Umbilical cord (tissue), 1 donor: ENCODE measurements at regions not wholly inside any gene's neighbourhood (a gene's known extent, or its start where the extent isn't known, plus 50 kb on each side); places are given as distances from the start of the nearest gene placed in this dataset.

ENCODE experiments used
- DNase-seq: peaks from one replicate; pipeline ENCODE4 v3.0.0-alpha.2; 2015; ENCODE audit warnings: low spot score

- DNase-seq: peak; percentile 20
Observed at GRCh38 chr5:50964746-50965653, 298.6 kb downstream of the PARP8 start.

- no peak for DNase-seq
Observed at GRCh38 chr5:50965654-50966375, 299.4 kb downstream of the PARP8 start.

- no peak for DNase-seq
Observed at GRCh38 chr5:50967009-50967562, 300.6 kb downstream of the PARP8 start.

GRCh38 chr5:50967563-50968355 is 301.3 kb downstream of the PARP8 start:
- peak; percentile 14 for DNase-seq

DNA sequence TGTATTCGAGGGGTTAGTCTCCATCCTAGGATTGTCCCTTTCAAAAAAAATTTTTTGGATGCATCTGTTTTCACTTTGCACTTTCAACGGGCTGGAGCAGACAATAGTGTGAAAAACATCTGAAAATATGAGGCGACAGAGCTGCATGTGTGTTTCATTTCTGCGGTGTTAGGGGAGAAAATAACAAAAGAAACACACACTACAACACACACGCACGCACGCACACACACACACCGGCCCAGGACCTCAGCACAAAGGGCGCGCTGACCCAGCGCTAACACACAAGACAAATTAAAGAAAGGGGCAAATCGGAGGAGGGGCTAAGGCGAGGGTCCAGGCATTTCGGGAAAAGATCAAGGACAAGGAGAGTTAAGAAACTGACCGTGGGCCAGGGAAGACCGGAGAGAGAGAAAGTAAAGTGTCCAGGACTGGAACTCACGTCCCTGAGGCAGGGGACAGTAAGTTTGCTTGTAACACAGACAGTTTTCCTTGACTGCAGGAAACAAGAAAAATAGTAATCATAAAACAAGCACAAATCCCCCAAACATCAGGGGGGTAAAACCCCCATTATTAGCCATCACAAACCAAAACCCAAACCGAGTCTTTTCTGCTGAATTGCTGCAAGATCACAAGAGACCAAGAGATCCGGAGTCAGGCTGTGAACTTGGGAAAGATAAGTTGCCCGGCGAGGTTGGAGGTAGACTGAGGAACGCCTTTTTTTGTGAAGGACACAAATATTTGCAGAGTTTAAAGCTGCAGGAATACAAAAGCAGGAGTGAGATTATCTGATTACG is 302.1 kb downstream of the PARP8 start:
- peak; percentile 14 for DNase-seq

- DNase-seq: peak; percentile 23
Observed at GRCh38 chr5:50969151-50970031, 303.0 kb downstream of the PARP8 start.

DNA sequence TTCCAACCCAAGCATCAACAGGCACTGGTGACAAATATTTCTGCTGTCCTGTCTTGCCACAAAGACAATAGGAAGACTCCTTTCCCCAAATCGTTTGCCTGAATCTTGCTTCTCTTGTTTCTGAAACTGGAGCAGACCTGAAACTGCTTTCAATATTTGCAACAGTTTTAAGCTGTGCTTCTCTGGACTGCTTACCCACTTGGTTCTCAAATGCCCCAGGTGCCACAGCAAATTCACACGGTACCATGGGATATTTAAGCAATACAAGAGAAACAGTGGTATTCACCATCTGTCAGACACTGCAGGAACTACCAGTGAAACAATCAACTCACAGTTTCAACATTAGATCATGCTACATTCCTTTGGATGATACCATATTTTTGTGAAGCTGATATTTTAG is 309.4 kb downstream of the PARP8 start:
- DNase-seq: no peak

- no peak for DNase-seq
Observed at GRCh38 chr5:50978924-50979323, 312.5 kb downstream of the PARP8 start.

- no peak for DNase-seq
Observed at GRCh38 chr5:50984640-50985039, 318.2 kb downstream of the PARP8 start.

DNA sequence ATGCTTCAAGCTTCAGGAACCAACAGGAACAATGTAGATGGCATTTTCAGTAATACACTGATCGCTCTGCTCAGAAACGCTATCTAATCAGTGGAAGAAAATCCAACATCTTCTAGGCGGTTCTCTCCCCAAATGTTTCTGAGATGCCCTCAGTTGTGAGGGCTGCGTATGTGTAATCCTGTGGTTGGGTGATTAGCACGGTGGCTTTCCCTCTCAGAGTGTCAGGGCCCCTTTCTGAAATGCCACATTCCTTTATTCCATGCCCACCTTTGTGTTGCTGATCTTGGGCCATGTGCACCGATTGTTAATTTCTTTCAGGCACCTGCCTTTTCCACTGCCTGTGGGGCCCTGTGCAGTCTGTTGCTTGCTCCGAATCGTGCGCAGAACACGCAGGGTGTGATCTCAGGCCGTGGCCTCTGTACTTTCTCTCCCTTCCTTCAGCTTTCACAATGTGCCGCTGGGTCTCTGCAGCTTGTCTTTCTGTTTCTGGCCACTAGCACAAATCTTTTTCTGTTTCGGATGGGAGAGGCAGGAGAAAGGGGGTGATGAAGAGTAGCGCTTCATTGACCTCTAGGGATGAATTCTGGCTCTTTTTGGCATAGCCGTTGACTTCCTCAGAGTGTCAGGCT is 324.0 kb downstream of the PARP8 start:
- DNase-seq: no peak

DNA sequence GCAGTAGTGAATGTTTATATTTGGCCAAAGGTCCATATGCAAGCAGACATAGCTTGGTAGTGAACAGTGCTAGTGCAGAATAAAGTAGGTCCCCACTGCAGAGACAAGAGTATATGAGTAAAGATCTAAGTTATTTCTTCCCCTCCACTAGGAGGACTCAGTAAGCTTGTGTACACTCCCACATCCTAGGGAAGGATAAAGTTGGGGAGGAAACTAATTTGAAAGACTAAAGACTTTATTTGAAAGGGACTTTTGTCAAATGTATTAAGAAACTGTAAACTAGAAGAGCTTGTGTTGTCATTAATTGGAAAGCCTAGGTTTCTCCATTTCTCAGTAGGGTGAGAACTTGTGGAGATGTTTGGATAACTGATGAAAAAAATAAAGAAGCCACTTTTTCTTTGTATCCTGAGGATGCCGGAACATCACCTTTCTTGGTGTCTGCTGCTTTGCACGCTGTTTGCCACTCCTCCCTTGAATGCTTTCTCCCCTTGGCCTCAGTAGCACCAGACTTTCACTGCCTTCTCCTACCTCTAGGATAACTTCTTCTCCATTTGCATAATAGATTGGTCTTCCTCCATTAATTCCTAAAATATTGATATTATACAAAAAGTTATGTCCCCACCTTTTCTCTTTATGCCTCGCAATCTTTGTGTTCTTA is 329.0 kb downstream of the PARP8 start:
- DNase-seq: no peak

- no peak for DNase-seq
Observed at GRCh38 chr5:51001227-51001923, 334.9 kb downstream of the PARP8 start.

DNA sequence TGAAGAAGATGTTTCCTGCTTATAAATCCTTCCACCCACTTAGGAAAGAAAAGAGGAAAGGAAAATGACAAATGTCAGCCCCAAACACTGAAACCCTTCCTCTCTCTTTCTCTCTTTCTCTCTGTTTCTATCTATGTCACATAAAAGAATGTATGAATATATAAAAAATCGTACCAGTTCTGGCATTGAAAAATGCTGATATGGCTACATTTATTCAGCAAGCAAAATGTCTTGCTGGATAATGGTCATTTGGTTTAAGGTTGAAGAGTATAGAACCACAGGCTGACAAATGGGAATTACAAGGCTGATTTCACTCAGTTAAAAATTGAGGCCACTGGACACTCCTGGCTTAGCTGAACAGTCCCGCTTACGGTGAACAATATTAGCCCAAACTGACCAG is 335.9 kb downstream of the PARP8 start:
- DNase-seq: no peak

- DNase-seq: no peak
Observed at GRCh38 chr5:51013036-51013435, 346.6 kb downstream of the PARP8 start.

GRCh38 chr5:51018423-51018822 is 352.0 kb downstream of the PARP8 start:
- no peak for DNase-seq

GRCh38 chr5:51024263-51024662 is 357.8 kb downstream of the PARP8 start:
- no peak for DNase-seq

DNA sequence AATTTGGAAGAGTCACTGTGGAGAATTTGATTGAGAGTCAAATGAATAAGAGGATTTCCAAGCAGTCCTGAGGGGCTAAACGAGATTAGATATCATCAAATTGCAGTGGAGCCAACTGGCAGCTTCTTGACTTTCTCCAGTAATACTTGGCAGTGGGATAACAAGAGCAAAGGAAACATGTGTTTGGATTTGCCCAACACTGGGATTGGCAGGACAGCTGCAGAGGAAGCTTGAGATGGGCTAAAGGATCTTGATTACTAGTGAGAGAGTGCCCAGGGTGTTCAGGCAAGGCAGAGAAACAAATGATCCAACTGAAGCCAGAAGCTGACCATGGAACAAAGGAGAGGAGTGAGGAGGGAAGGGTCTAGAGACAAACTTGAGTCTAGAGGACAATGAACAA is 356.0 kb upstream of the ISL1 start:
- no peak for DNase-seq

DNA sequence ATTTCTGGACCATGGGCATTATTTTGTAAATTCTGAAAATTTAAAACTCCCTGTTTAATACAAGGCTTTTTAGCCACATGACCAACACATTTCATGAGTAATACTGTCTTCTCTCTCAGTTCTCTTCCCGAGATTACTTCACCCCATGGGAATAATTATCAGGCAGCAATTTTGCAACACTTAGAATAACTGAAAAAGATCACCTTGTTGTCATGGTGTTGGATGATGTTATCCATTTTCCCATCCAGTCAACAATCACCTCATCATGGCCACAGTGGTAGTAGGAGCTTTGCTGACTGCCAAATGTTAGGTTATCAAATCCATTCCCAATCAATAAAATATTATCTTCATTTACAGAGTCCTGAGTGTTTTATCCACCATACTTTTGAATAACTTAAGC is 354.9 kb upstream of the ISL1 start:
- no peak for DNase-seq
